Upper lobe of left lung (tissue), 4 donors: ENCODE measurements at regions not wholly inside any gene's neighbourhood (a gene's known extent, or its start where the extent isn't known, plus 50 kb on each side); places are given as distances from the start of the nearest gene placed in this dataset.

ENCODE experiments used
- CTCF ChIP-seq, 6 experiments: fragments of 450-650 bp in 4 of 6; fragments of 200-600 bp in 2 of 6; sonication (generic) in 2 of 6; IDR thresholded peaks; one replicate each; pipeline ENCODE4 v1.5.1; 2016 to 2019; ENCODE audit warnings: antibody characterized with exemption in 6 of 6
- POLR2A ChIP-seq, 4 donors: fragments of 450-650 bp; IDR thresholded peaks; one replicate each; pipeline ENCODE4 v1.5.1; 2016 to 2017; ENCODE audit warnings: antibody characterized with exemption in 4 of 4, mild to moderate bottlenecking in 2 of 4

DNA sequence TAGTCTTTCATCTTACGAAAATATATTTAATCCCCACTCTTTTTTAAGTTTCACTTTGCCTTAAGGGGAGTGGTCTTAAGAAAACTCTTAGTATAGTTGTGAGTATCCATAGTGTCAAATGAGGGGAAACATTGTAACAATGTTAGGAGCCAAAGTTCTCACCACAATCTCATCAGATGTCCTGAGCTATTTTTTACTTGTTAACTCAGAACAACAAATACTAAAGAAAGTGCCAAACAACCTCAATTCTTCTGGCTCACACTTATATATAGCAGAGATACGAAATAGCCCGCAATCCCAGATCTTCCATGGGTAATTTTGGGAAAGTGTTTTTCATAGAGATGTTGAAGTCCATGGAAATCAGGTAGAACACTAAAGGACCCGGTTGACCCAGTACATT lies 194.0 kb upstream of the DMRT1 start:
- TF ChIP-seq CTCF (IDR thresholded peaks at IDR 0.05), result no peak
- no peak for TF ChIP-seq POLR2A (IDR thresholded peaks at IDR 0.05)
